HEK293 (cell line): ENCODE measurements at regions not wholly inside any gene's neighbourhood (a gene's known extent, or its start where the extent isn't known, plus 50 kb on each side); places are given as distances from the start of the nearest gene placed in this dataset.
"Not testable (repeated sequence)": the region's sequence is repeated elsewhere in the genome, so short reads cannot be mapped to it uniquely, and the experiment has no call there.

Experiments used
- CTCF ChIP-seq: fragments of 450-650 bp; formaldehyde crosslinking; IDR thresholded peaks from 2 replicates; pipeline ENCODE4 v1.5.1; 2016; ENCODE audit warnings: missing biosample characterization, missing genetic modification characterization
- SCRT1 ChIP-seq: fragments of 450-650 bp; formaldehyde crosslinking; IDR thresholded peaks from 2 replicates; pipeline ENCODE4 v1.5.1; 2016; ENCODE audit warnings: missing biosample characterization, missing genetic modification characterization, borderline replicate concordance
- TCF7L2 ChIP-seq: IDR thresholded peaks from 2 replicates; pipeline ENCODE4 v1.6.1; 2011; ENCODE audit warnings: low read depth, mild to moderate bottlenecking, inconsistent platforms, low read length, moderate library complexity, borderline replicate concordance
- ZFP37 ChIP-seq: fragments of 450-650 bp; formaldehyde crosslinking; IDR thresholded peaks from 2 replicates; pipeline ENCODE4 v1.5.1; 2016; ENCODE audit warnings: missing biosample characterization, missing genetic modification characterization
- ZNF223 ChIP-seq: fragments of 450-650 bp; formaldehyde crosslinking; IDR thresholded peaks from 2 replicates; pipeline ENCODE4 v1.5.1; 2016; ENCODE audit warnings: missing biosample characterization, missing genetic modification characterization

- not testable (repeated sequence) for TF ChIP-seq ZFP37 (tag by site-specific recombination); CTCF (tag by site-specific recombination); SCRT1; TCF7L2; ZNF223 (tag by site-specific recombination)
Measured at GRCh38 chr11:67911211-67911610, 92.7 kb downstream of the UNC93B1 start.
